HG02571 (cell line): ENCODE measurements at regions not wholly inside any gene's neighbourhood (a gene's known extent, or its start where the extent isn't known, plus 50 kb on each side); places are given as distances from the start of the nearest gene placed in this dataset.

Experiments
- ATAC-seq: cut with Tn5 transposase; IDR thresholded peaks from one replicate; pipeline ENCODE4 v1.9.1; 2021; ENCODE audit warnings: mild to moderate bottlenecking, moderate library complexity; ENCODE audit not compliant: unreplicated experiment

GRCh38 chr1:55957276-55957675, 622.1 kb downstream of the PLPP3 start:
- ATAC-seq: no peak

GRCh38 chr1:55955016-55955621, 624.2 kb downstream of the PLPP3 start:
- ATAC-seq: no peak

DNA sequence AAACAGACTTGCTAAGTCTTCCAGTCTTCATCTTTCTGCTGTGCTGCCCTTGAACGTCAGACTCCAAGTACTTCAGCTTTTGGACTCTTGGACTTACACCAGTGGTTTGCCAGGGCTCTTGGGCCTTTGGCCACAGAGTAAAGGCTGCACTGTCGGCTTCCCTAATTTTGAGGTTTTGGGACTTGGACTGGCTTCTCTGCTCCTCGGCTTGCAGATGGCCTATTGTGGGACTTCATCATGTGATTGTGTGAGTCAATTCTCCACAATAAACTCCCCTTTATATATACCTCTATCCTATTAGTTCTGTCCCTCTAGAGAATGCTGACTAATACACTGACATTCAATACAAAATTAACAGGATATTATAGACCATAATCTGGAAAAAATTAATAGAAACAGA, 628.1 kb downstream of the PLPP3 start:
- no peak for ATAC-seq

DNA sequence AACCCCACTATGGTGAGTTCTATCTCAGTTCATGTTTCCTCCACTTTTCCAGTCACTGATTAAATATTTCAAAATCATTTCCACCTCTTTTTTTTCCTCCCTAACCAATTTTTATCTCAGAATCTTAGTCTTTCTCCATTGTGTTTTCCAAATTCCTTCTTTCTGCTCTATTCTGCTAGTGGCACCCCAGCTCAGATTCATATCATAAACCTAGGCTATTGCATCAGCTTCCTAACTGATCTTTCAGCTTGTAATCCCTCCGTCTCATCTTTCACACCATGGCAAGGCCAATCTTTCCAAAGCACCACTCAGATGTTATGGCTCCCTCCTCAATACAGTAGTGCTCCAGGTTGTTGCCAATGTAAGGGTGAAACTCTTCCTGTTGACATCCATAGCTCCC, 631.9 kb downstream of the PLPP3 start:
- ATAC-seq: no peak

- no peak for ATAC-seq
Observed at GRCh38 chr1:55943721-55944435, 635.5 kb downstream of the PLPP3 start.

DNA sequence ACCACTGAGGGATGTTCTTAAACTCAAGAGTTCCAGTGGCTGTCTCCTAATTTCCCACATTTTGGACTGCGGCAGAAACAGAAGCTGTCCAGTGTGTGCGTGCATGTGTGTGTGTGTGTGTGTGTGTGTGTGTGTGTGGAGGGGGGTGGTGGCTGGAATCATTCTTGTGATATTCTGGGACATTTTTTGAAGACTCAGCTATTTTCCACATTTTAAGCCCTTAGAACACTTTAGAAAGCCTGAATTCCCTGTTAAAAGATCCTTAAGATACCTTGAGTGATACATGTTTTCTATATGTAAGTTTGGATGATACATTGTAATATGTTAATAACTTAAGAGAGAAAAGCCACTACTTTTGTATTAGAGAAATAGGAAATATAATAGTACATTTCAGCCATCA, 636.4 kb downstream of the PLPP3 start:
- no peak for ATAC-seq

- ATAC-seq: no peak
Observed at GRCh38 chr1:55939866-55940265, 639.5 kb downstream of the PLPP3 start.

GRCh38 chr1:55938861-55939260, 640.5 kb downstream of the PLPP3 start:
- no peak for ATAC-seq

GRCh38 chr1:55938376-55938850, 641.0 kb downstream of the PLPP3 start:
- no peak for ATAC-seq

GRCh38 chr1:55937840-55938375, 641.5 kb downstream of the PLPP3 start:
- no peak for ATAC-seq

DNA sequence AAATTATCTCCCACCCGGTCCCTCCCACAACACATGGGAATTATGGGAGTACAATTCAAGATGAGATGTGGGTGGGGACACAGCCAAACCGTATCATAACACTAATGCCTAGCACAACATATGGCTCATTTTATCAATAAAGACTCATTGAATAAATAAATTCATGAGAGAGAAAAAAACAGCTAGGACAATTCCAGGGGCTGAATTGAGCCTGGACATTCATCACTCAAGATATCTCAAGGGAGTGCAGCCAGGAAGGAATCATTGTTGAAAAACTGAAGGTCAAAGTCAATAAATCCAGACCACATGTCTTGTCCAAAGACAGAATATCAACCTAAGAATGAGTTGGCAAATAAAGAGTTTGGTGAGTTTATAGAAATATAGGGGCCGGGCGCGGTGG, 644.1 kb downstream of the PLPP3 start:
- no peak for ATAC-seq

DNA sequence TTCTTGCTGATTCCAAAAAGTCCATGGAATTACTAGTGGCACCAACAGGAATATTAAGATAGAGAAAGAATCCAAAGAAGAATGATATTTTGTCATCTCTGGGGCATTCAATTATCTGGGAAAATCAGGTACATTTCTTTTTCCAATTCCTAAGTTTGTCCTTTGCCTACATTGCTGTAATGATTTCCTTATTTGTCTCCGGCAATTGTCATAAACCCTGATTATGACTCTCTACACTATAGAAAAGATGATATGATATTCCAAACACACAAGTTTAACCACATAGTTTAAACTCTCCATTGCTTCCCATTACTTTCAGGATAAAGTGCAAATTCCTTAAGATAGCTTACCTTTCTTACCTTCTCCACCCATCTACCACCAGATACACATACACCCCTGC, 647.0 kb downstream of the PLPP3 start:
- no peak for ATAC-seq

- no peak for ATAC-seq
Observed at GRCh38 chr1:55931081-55931940, 648.1 kb downstream of the PLPP3 start.

GRCh38 chr1:55929652-55930051, 649.7 kb downstream of the PLPP3 start:
- ATAC-seq: no peak

DNA sequence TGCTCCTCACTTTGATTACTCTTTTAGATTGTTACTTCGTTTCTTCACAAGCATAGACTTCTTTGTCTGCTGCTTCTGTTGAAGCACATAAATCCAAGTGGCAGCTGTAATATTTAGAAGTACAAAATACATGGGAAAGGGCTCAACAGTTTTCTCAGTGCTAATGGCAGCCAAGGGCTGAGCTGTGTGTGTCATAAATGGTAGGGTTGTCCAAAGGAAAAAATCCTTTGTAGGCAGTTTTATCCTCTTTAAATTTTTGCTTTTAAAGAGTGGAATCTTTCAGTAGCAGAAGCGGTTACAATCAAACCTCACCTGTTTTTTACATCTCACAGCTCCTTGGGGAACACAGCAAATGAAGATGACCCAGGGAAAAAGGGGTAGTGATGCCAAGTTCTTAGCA, 650.8 kb downstream of the PLPP3 start:
- no peak for ATAC-seq

GRCh38 chr1:55927702-55928290, 651.6 kb downstream of the PLPP3 start:
- no peak for ATAC-seq

DNA sequence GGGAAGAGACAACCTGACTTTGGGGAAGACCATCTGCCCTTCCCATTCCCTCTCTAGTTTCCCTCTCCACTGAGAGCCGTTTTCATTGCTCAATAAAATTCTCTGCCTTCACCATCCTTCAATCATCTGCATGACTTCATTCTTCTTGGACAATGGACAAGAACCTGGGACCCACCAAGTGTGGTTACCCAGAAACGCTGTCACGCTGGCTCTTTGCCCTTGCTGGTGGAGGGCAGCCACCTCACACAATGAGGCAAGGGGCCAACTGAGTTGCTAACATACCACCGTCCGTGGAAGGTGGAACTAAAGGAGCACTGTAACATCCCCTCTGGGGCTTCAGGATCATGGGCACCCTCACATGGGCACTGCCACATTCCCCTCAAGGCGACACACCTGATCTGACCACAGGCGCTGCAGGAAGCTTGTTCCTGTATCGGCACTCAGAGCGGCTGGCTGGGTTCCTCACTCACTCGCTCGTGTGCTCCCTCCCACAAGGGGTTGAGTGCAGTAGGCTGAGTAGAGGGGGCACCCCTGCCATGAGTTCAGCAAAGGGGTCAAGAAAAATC, 652.4 kb downstream of the PLPP3 start:
- ATAC-seq: no peak

DNA sequence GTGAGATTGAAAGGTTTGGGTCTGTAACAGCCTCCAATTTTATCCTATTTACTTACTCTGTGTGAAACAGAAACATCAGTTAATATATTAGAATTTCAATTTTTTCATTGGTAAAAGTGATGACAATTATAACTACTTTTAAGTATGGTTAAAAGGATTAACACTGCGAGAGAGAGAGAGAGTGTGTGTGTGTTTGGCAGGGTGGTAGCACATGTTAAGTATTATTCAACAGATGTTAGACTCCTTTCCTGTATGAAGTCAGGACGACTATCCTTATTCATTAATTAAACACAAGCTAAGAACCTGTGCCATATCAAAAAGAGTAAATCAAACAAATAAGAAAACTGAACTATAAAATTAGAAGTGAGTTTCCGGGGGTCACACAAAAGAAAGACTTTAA, 662.5 kb downstream of the PLPP3 start:
- ATAC-seq: no peak

- no peak for ATAC-seq
Observed at GRCh38 chr1:55916481-55916880, 662.9 kb downstream of the PLPP3 start.

GRCh38 chr1:55913565-55913964, 665.8 kb downstream of the PLPP3 start:
- no peak for ATAC-seq

DNA sequence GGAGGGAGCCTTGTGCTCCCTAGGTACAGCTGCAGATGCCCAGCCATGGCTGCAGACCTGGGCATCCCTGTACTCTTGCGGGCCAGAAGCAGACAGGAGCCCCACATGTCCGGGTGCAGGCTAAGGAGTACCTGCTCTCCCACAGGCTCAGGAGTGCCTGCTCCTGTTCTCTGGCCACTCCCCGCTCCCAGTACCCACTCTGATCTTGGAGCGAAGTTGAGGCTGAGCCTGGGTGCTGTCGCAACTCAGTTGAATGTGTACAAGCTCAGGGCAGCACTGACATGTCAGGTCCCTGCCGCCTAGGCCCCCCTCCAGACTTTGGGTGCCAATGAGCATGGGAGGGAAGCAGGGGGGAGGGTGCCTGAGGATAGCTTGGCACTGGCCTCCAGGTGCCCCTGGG, 666.9 kb downstream of the PLPP3 start:
- no peak for ATAC-seq
